ENCODE measurements at regions not wholly inside any gene's neighbourhood (a gene's known extent, or its start where the extent isn't known, plus 50 kb on each side); places are given as distances from the start of the nearest gene placed in this dataset.

DNA sequence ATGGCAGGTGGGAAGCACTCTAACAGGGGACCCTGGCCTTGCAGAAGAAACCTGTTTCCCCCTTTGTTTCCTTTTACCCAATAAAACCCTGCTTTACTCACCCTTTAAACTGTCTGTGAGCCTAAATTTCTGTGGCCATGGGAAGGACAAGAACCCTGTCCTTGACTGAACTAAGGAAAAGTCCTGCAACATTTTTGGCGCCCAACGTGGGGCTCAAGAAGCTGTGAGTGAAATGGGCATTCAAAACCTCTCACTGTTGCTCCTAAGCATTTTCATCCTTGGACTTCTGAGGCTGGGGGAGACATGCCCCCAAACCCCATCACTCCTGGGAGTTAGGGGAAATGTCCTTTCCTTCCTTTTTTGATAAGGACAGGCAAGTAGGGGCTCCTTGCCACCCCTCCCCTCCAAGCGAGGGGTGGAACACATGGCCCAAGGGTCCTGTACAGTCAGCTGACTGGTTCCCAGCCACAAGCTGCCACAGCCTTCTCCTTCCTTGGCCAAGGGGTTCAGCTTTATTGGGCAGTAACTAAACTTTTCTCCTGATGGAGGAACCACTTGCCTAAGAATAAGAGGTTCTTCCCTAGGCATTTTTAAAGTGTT lies 381.6 kb downstream of the KLF5 start:
- Histone ChIP-seq H3K9ac (ENCODE audit: low read depth, low read length) (no peak overlapping the region), H3K36me3 (ENCODE audit: insufficient read depth, low read length) (no peaks in the 10 kb centered on the region), H3K27ac (ENCODE audit: low read depth, low read length) (no peak overlapping the region), H3K27me3 (ENCODE audit: insufficient read depth, low read length) (no peaks in the 10 kb centered on the region), H3K4me1 (ENCODE audit: insufficient read depth, low read length) (no peaks in the 10 kb centered on the region), H3K9me3 (ENCODE audit: insufficient read depth, low read depth, low read length) (peaks cover 52% of the 10 kb centered on the region), H3K4me3 (ENCODE audit: low read length) (no peak overlapping the region)
- 96% methylated on average over 3 of the region's 3 CpGs for WGBS

DNA sequence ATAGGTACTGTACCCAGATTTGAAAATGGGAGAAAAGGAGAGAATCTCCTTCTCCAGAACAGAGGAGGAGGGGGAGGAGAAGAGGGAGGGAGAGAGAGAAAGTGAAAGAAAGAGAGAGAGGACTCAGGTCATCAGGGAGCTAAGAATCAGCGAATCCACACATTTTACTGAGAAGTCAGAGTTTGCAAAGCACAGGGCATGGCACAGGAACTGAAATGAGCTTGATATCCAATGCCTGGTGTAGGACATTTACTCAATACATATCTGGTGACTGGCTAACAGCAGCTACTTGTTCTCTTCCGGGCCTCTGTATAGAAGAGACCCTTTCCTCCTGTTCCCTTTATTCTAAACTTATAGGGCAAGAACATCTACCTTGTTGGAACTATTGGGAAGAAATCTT lies 375.1 kb downstream of the KLF5 start:
- Histone ChIP-seq H3K27ac (ENCODE audit: low read depth, low read length) (no peak overlapping the region), H3K36me3 (ENCODE audit: insufficient read depth, low read length) (no peaks in the 10 kb centered on the region), H3K9me3 (ENCODE audit: insufficient read depth, low read depth, low read length) (peaks cover 9% of the 10 kb centered on the region), H3K27me3 (ENCODE audit: insufficient read depth, low read length) (no peaks in the 10 kb centered on the region), H3K4me1 (ENCODE audit: insufficient read depth, low read length) (peaks cover 4% of the 10 kb centered on the region; the same call in 1 of the 2 replicates), H3K4me3 (ENCODE audit: low read length) (no peak overlapping the region), H3K9ac (ENCODE audit: low read depth, low read length) (no peak overlapping the region)
- 98% methylated on average over 2 of the region's 2 CpGs for WGBS

DNA sequence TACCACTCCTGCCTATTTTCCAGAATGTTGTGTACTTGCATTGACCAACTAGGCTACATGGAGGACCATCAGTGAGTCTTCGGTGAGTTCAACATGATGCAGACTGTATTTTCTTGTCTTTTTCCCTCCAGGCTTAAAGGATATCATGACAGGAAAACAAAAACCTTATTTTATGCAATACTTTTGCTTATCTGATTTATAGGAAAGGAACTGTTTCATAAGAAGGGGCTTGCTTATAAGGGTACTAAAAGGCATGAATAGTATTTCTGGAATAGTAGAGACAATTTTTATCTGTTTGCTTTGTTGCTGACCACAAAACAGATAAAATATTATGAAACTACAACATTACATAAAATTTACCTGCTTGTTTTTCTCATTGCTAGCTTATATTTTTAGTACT lies 374.7 kb downstream of the KLF5 start:
- WGBS: 88% methylated on average over 1 of the region's 1 CpG
- Histone ChIP-seq H3K4me3 (ENCODE audit: low read length) (no peak overlapping the region), H3K36me3 (ENCODE audit: insufficient read depth, low read length) (no peaks in the 10 kb centered on the region), H3K9me3 (ENCODE audit: insufficient read depth, low read depth, low read length) (peaks cover 7% of the 10 kb centered on the region), H3K27me3 (ENCODE audit: insufficient read depth, low read length) (no peaks in the 10 kb centered on the region), H3K27ac (ENCODE audit: low read depth, low read length) (no peak overlapping the region), H3K9ac (ENCODE audit: low read depth, low read length) (no peak overlapping the region), H3K4me1 (ENCODE audit: insufficient read depth, low read length) (peaks cover 4% of the 10 kb centered on the region; the same call in 1 of the 2 replicates)

DNA sequence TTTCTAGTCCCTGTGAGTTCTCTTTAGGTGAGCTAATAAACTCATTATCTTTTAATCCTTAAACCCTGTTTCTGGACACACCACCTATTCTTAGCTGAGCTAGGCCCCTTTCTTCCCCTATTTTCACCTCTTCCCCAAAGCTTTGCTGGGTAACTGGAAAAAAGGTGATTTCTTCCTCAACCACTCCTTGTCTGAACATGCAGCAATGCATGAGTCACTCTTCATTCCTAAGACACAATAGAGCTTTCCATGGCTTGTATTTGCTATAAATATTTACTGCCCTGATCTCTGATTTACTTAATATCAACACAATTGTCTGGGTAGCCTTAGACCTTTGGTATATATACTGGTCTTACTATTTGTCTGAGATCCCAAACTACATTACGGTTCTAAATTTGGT lies 370.9 kb downstream of the KLF5 start:
- no peaks in the 10 kb centered on the region for H3K36me3 ChIP-seq (ENCODE audit: insufficient read depth, low read length)
- no peak overlapping the region for H3K27ac ChIP-seq (ENCODE audit: low read depth, low read length)
- H3K4me1 ChIP-seq (ENCODE audit: insufficient read depth, low read length): peaks cover 4% of the 10 kb centered on the region; the same call in 1 of the 2 replicates
- WGBS: 100% methylated on average over 1 of the region's 1 CpG
- no peaks in the 10 kb centered on the region for H3K27me3 ChIP-seq (ENCODE audit: insufficient read depth, low read length)
- H3K9me3 ChIP-seq (ENCODE audit: insufficient read depth, low read depth, low read length): no peaks in the 10 kb centered on the region
- no peak overlapping the region for H3K9ac ChIP-seq (ENCODE audit: low read depth, low read length)
- H3K4me3 ChIP-seq (ENCODE audit: low read length): no peak overlapping the region

DNA sequence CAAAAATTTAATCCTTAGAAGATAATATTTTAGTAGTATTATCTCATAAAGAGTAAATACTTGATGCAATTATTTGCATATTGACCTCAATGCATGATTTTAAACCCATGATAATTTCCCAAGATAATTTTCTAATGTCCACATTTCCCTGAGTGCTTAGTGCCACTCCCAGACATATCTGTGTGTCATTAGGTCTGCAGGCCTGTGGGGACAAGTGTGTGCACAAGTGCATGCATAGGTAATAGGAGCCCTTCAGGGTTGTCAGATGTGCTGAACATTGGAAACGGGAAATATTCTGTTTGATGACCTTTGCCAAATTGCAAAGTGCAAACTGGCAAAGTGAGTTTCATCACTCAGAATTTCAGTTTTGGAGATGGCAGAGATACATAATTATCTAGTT lies 369.9 kb downstream of the KLF5 start:
- no peak overlapping the region for H3K4me3 ChIP-seq (ENCODE audit: low read length)
- no peak overlapping the region for H3K9ac ChIP-seq (ENCODE audit: low read depth, low read length)
- H3K36me3 ChIP-seq (ENCODE audit: insufficient read depth, low read length): no peaks in the 10 kb centered on the region
- H3K27ac ChIP-seq (ENCODE audit: low read depth, low read length): no peak overlapping the region
- no peaks in the 10 kb centered on the region for H3K27me3 ChIP-seq (ENCODE audit: insufficient read depth, low read length)
- 92% methylated on average over 1 of the region's 1 CpG for WGBS
- no peaks in the 10 kb centered on the region for H3K9me3 ChIP-seq (ENCODE audit: insufficient read depth, low read depth, low read length)
- H3K4me1 ChIP-seq (ENCODE audit: insufficient read depth, low read length): peaks cover 4% of the 10 kb centered on the region; the same call in 1 of the 2 replicates

DNA sequence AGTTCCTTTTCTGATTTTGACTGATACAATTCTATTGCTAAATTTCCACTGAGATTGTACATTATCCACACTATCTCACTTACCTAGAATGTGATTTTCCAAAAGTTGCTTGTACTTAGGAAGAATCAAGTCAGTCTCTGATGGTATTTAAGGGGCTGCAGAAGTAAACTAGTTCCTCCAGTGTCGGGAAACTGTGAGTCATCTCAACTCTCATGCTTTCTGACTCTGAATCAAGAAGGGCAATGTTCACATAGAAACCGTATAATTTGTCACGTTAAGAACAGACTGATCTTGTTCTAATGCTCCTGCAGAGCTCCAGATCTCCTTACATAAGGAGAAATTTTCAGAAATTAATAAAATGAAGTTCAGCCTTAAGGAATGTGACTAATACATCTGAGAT lies 369.3 kb downstream of the KLF5 start:
- no peaks in the 10 kb centered on the region for H3K36me3 ChIP-seq (ENCODE audit: insufficient read depth, low read length)
- H3K9ac ChIP-seq (ENCODE audit: low read depth, low read length): no peak overlapping the region
- 87% methylated on average over 3 of the region's 3 CpGs for WGBS
- no peaks in the 10 kb centered on the region for H3K27me3 ChIP-seq (ENCODE audit: insufficient read depth, low read length)
- no peak overlapping the region for H3K4me3 ChIP-seq (ENCODE audit: low read length)
- no peaks in the 10 kb centered on the region for H3K9me3 ChIP-seq (ENCODE audit: insufficient read depth, low read depth, low read length)
- H3K27ac ChIP-seq (ENCODE audit: low read depth, low read length): no peak overlapping the region
- H3K4me1 ChIP-seq (ENCODE audit: insufficient read depth, low read length): peaks cover 4% of the 10 kb centered on the region; the same call in 1 of the 2 replicates

DNA sequence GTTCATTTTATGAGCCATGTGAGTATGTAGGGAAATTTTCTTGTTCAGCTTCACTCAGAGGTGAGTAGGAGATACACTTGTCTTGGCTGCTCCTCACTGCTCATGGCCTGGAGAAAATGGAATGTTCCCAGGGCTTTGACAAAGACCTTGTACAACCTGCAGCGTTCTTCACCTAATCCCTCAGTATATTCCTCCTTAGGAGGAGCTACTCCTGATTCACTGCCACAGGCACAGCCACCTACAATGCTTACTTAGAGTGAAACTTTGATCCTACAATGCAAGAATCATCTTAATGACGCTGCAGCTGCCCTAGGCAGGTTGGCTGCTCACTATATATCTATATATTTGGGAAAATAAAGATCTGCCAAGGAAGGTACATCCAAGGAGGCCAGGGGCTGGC lies 364.2 kb downstream of the KLF5 start:
- H3K4me1 ChIP-seq (ENCODE audit: insufficient read depth, low read length): no peaks in the 10 kb centered on the region
- H3K4me3 ChIP-seq (ENCODE audit: low read length): no peak overlapping the region
- no peaks in the 10 kb centered on the region for H3K27me3 ChIP-seq (ENCODE audit: insufficient read depth, low read length)
- H3K36me3 ChIP-seq (ENCODE audit: insufficient read depth, low read length): no peaks in the 10 kb centered on the region
- whole genome bisulfite sequencing: over 99% methylated on average over 2 of the region's 2 CpGs
- H3K9me3 ChIP-seq (ENCODE audit: insufficient read depth, low read depth, low read length): no peaks in the 10 kb centered on the region
- H3K27ac ChIP-seq (ENCODE audit: low read depth, low read length): no peak overlapping the region
- H3K9ac ChIP-seq (ENCODE audit: low read depth, low read length): no peak overlapping the region

DNA sequence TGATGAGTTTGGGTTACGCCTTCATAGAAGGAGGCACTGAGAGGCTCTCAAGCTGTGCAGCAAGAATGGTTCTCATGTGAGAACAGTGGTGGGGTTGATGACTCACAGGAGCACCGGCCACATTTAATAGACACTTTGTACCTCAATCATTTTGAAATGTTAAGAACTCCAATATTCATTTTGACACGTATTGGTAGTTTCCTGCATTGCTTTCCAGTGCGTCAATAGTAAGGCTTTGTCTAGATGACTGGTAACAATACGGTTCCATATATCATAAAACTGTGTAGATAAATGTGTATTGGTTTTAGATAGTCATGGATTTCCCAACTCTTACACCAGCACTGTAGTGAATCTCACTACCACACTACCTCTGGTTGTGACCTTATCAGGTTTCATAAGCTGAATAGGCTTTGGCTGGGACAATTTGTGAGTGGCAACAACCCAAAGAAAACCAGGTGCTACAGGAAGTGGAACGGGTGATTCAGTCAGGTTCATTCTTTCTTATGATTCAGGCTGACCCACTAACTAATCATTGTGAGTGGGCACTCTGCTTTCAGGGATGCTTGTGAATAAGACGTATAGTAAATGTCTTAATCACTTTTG lies 362.6 kb downstream of the KLF5 start:
- Histone ChIP-seq H3K4me3 (ENCODE audit: low read length) (no peak overlapping the region), H3K4me1 (ENCODE audit: insufficient read depth, low read length) (no peaks in the 10 kb centered on the region), H3K9ac (ENCODE audit: low read depth, low read length) (no peak overlapping the region), H3K27me3 (ENCODE audit: insufficient read depth, low read length) (no peaks in the 10 kb centered on the region), H3K36me3 (ENCODE audit: insufficient read depth, low read length) (no peaks in the 10 kb centered on the region), H3K27ac (ENCODE audit: low read depth, low read length) (no peak overlapping the region), H3K9me3 (ENCODE audit: insufficient read depth, low read depth, low read length) (no peaks in the 10 kb centered on the region)
- WGBS: 89% methylated on average over 7 of the region's 7 CpGs

DNA sequence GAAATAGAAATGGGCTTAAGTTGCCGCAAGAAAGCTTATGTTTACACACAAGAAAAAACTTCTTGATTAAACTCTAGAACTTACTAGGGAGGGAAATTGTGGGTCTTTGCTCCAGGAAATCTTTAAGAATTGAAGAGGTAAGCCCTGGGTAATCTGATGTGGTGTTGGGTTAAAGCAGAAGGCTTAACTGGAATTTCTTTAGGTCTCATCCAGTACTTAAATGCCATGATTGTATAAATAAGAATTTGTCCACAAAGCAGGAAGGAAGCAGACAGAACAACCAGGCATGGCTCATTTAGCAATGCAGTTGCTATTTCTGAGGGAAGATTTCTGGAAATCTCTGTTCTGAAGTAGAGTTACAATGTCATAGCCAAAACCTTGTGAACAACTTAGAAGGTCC lies 360.4 kb downstream of the KLF5 start:
- Histone ChIP-seq H3K27me3 (ENCODE audit: insufficient read depth, low read length) (no peaks in the 10 kb centered on the region), H3K4me3 (ENCODE audit: low read length) (no peak overlapping the region), H3K9me3 (ENCODE audit: insufficient read depth, low read depth, low read length) (no peaks in the 10 kb centered on the region), H3K9ac (ENCODE audit: low read depth, low read length) (no peak overlapping the region), H3K27ac (ENCODE audit: low read depth, low read length) (no peak overlapping the region), H3K4me1 (ENCODE audit: insufficient read depth, low read length) (no peaks in the 10 kb centered on the region), H3K36me3 (ENCODE audit: insufficient read depth, low read length) (no peaks in the 10 kb centered on the region)
- no CpG with 5 or more reads among the region's 1 CpG for WGBS

DNA sequence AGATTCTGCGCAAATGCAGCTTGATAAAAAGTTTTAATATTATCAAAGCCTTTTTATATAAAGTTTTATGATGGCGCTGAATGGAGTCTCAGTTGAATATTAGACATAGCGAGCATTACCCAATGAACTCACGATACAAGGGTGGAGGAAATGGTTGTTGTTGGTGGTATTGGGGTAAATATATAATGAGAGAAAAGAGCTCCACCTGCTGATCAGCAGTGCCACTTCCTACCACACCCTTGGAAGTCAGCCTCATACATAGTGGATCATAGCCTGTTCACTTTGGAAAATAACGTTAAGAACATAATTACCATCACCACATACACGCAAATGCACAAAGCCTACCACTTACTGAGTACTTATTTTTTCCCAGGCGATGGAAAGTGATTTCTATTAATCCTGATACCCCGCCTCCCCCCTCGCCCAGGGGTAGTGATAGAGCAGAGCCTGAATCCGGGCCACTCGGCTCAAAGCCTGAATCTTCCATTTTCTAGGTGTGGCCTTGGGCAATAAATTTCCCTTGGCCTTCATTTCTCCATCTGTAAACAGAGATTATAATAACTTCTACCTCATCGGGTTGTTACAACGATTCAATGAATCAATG lies 358.3 kb downstream of the KLF5 start:
- Histone ChIP-seq H3K4me3 (ENCODE audit: low read length) (no peak overlapping the region), H3K27me3 (ENCODE audit: insufficient read depth, low read length) (no peaks in the 10 kb centered on the region), H3K36me3 (ENCODE audit: insufficient read depth, low read length) (no peaks in the 10 kb centered on the region), H3K27ac (ENCODE audit: low read depth, low read length) (no peak overlapping the region), H3K9ac (ENCODE audit: low read depth, low read length) (no peak overlapping the region), H3K4me1 (ENCODE audit: insufficient read depth, low read length) (no peaks in the 10 kb centered on the region), H3K9me3 (ENCODE audit: insufficient read depth, low read depth, low read length) (no peaks in the 10 kb centered on the region)
- WGBS: 96% methylated on average over 12 of the region's 13 CpGs

DNA sequence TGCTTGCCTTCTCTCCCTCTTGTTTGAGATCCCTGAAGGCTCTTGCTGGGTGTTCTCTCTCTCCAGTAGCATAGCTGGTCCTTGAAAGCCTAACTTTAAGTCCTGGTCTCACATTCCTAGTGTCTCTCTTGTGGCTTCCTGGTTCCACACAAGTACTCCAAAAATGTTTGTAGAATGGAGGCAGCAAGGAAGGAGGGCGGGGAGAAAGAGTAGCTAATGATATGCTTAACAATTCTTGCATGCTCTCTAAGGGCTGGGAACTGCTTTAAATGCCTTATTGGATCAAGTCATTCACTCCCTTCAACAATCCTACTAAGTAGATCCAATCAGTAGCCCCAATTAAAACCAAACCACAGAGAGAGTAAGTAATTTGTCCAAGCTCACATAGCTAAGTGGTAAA lies 357.3 kb downstream of the KLF5 start:
- Histone ChIP-seq H3K9me3 (ENCODE audit: insufficient read depth, low read depth, low read length) (no peaks in the 10 kb centered on the region), H3K4me3 (ENCODE audit: low read length) (no peak overlapping the region), H3K36me3 (ENCODE audit: insufficient read depth, low read length) (no peaks in the 10 kb centered on the region), H3K4me1 (ENCODE audit: insufficient read depth, low read length) (no peaks in the 10 kb centered on the region), H3K27ac (ENCODE audit: low read depth, low read length) (no peak overlapping the region), H3K9ac (ENCODE audit: low read depth, low read length) (no peak overlapping the region), H3K27me3 (ENCODE audit: insufficient read depth, low read length) (no peaks in the 10 kb centered on the region)
- 75% methylated on average over 1 of the region's 1 CpG for WGBS

All from HUES64 (cell line).